ENCODE measurements at regions not wholly inside any gene's neighbourhood (a gene's known extent, or its start where the extent isn't known, plus 50 kb on each side); places are given as distances from the start of the nearest gene placed in this dataset.

DNA sequence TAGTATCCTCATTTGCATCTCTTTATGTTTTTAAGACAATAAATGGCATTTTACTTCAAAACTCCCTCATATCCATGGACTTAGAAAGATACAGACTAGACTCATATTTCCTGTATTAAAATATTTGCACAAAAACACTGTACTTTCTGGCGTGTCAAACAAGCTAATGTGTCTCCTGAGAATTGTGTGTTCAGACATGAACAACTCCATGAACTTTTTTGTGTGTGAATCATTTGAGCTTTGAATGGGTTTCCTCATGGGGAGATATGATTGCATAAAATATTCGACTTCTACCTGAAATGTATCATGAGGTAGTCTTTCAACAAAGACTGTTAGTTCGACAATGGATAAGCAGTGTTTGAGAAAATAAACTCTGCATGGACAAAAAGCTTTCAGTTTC is 58.8 kb downstream of the TMEM30B start:
- DNase-seq = no peak
- no peaks in the 10 kb centered on the region for H3K79me2 ChIP-seq (ENCODE audit: low read depth)
- H4K20me1 ChIP-seq (ENCODE audit: insufficient read depth) = no peaks in the 10 kb centered on the region
- H3F3A ChIP-seq (ENCODE audit: insufficient read depth, low read depth) = no peaks in the 10 kb centered on the region
- no peaks in the 10 kb centered on the region for H3K9me2 ChIP-seq (ENCODE audit: insufficient read depth)
- no TSS peak for BruUV-seq (replicated peaks)
- no peak overlapping the region for H3K4me2 ChIP-seq
- no peaks in the 10 kb centered on the region for H3K9me3 ChIP-seq (ENCODE audit: insufficient read depth, low read depth)
- H3K27me3 ChIP-seq (ENCODE audit: insufficient read depth, low read depth) = 0 out of 2 replicates have a peak, but pooled peaks cover 4% of the 10 kb centered on the region
- H2AFZ ChIP-seq = no peak overlapping the region
- intact Hi-C loops (cut with micrococcal nuclease; ENCODE audit: unreplicated experiment) = no loop called here
- H3K27ac ChIP-seq = no peak overlapping the region
- ChIA-PET CTCF (no interaction called here), POLR2A (ENCODE audit: unreplicated experiment) (no interaction called here)
- no peak overlapping the region for H3K4me3 ChIP-seq
- TF ChIP-seq, protein P1, sequence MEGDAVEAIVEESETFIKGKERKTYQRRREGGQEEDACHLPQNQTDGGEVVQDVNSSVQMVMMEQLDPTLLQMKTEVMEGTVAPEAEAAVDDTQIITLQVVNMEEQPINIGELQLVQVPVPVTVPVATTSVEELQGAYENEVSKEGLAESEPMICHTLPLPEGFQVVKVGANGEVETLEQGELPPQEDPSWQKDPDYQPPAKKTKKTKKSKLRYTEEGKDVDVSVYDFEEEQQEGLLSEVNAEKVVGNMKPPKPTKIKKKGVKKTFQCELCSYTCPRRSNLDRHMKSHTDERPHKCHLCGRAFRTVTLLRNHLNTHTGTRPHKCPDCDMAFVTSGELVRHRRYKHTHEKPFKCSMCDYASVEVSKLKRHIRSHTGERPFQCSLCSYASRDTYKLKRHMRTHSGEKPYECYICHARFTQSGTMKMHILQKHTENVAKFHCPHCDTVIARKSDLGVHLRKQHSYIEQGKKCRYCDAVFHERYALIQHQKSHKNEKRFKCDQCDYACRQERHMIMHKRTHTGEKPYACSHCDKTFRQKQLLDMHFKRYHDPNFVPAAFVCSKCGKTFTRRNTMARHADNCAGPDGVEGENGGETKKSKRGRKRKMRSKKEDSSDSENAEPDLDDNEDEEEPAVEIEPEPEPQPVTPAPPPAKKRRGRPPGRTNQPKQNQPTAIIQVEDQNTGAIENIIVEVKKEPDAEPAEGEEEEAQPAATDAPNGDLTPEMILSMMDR (conservative IDR thresholded peaks at IDR 0.05) = no peak
- TF ChIP-seq EZH2 (IDR thresholded peaks at IDR 0.05; ENCODE audit: low read depth) = no peak
- no peaks in the 10 kb centered on the region for H3K36me3 ChIP-seq (ENCODE audit: low read depth)
- peaks cover 10% of the 10 kb centered on the region for H3K4me1 ChIP-seq (replicated peaks; ENCODE audit: insufficient read depth)

DNA sequence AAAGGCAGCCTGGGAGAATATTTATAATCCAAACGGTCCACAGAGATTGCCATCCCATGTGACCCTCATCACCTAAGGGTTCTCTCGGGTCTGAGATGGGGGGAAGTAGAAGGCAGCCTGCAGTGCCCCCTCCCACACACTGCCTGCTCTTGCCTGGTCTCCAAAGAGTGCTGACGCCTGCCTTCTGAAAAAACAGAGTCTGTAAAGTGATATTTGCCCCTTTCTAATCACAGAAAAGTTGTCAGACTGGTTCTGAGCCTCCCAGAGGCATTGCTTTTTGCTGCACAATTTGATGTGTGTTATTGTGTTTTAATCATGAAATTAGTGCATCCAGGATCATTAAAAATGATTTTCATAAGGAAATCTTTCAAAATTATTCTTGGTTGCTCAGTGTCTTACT is 59.2 kb downstream of the TMEM30B start:
- ChIA-PET CTCF (no interaction called here), POLR2A (ENCODE audit: unreplicated experiment) (no interaction called here)
- Histone ChIP-seq H3K36me3 (ENCODE audit: low read depth) (no peaks in the 10 kb centered on the region), H3K4me3 (no peak overlapping the region), H3K9me2 (ENCODE audit: insufficient read depth) (no peaks in the 10 kb centered on the region), H3K79me2 (ENCODE audit: low read depth) (no peaks in the 10 kb centered on the region), H2AFZ (no peak overlapping the region), H4K20me1 (ENCODE audit: insufficient read depth) (no peaks in the 10 kb centered on the region), H3K4me1 (replicated peaks; ENCODE audit: insufficient read depth) (peaks cover 10% of the 10 kb centered on the region), H3K9me3 (ENCODE audit: insufficient read depth, low read depth) (no peaks in the 10 kb centered on the region), H3F3A (ENCODE audit: insufficient read depth, low read depth) (no peaks in the 10 kb centered on the region), H3K27ac (no peak overlapping the region), H3K27me3 (ENCODE audit: insufficient read depth, low read depth) (0 out of 2 replicates have a peak, but pooled peaks cover 4% of the 10 kb centered on the region), H3K4me2 (peak overlapping the region; percentile 32)
- DNase-seq = peak; percentile 4 to 33
- no TSS peak for BruUV-seq (replicated peaks)
- intact Hi-C loops (cut with micrococcal nuclease; ENCODE audit: unreplicated experiment) = no loop called here
- no peak for TF ChIP-seq EZH2 (IDR thresholded peaks at IDR 0.05; ENCODE audit: low read depth)

DNA sequence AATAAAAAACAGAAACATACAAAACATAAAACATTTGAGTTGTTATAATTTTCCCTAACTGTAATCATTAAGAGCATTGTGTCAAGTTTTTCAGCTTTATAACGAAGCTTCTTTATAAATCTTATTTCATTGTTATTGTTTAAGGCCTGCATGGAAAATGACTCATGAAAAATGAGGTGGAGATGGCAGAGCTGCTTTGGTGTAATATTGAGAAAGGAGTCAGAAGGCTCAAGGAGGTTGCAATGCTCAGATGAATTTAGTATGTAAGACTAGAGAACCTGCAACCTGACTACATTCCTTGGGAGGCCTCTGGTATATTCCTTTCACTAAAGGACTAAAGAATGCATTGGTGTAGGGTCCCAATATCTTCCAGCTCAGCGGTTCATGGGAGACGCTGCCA is 61.5 kb downstream of the TMEM30B start:
- POLR2A ChIA-PET (ENCODE audit: unreplicated experiment) = interaction anchor here (0.6 kb wide), 1 partner anchor 186 kb away, joined by 3 read pairs; no protein-coding TSS in a partner anchor
- Histone ChIP-seq H3K27me3 (ENCODE audit: insufficient read depth, low read depth) (0 out of 2 replicates have a peak, but pooled peaks cover 4% of the 10 kb centered on the region), H4K20me1 (ENCODE audit: insufficient read depth) (no peaks in the 10 kb centered on the region), H2AFZ (no peak overlapping the region), H3K36me3 (ENCODE audit: low read depth) (no peaks in the 10 kb centered on the region), H3K79me2 (ENCODE audit: low read depth) (no peaks in the 10 kb centered on the region), H3K9me3 (ENCODE audit: insufficient read depth, low read depth) (no peaks in the 10 kb centered on the region), H3K27ac (no peak overlapping the region), H3K4me1 (replicated peaks; ENCODE audit: insufficient read depth) (peaks cover 10% of the 10 kb centered on the region), H3K4me3 (no peak overlapping the region), H3F3A (ENCODE audit: insufficient read depth, low read depth) (no peaks in the 10 kb centered on the region), H3K9me2 (ENCODE audit: insufficient read depth) (no peaks in the 10 kb centered on the region), H3K4me2 (no peak overlapping the region)
- no TSS peak for BruUV-seq (replicated peaks)
- no peak for DNase-seq
- intact Hi-C loops (cut with micrococcal nuclease; ENCODE audit: unreplicated experiment) = no loop called here
- CTCF ChIA-PET = no interaction called here
- no peak for TF ChIP-seq EZH2 (IDR thresholded peaks at IDR 0.05; ENCODE audit: low read depth)
- TF ChIP-seq, protein P1 (conservative IDR thresholded peaks at IDR 0.05) = no peak

DNA sequence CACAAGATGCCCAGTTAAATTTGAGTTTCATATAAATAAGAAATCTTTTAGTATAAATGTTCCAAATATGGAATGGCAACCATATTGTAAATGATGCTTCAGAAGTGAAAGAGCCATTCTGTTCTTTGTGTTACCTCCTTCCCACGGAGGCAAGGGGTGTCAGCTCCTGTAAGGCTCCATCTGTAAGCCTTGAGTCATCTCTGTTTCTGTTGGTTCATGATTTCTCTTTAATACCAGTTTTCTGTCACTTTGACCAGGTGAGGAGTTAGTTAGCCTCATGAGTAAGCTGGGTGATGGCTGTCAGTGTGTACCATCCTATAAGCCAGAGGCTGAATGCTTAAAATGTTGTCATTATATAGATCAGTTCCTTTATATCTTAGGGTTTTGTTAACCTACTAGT is 61.9 kb downstream of the TMEM30B start:
- 0 out of 2 replicates have a peak, but pooled peaks cover 4% of the 10 kb centered on the region for H3K27me3 ChIP-seq (ENCODE audit: insufficient read depth, low read depth)
- no peak overlapping the region for H2AFZ ChIP-seq
- intact Hi-C loops (cut with micrococcal nuclease; ENCODE audit: unreplicated experiment) = no loop called here
- no peaks in the 10 kb centered on the region for H3K79me2 ChIP-seq (ENCODE audit: low read depth)
- BruUV-seq (replicated peaks) = no TSS peak
- POLR2A ChIA-PET (ENCODE audit: unreplicated experiment) = no interaction called here
- peaks cover 10% of the 10 kb centered on the region for H3K4me1 ChIP-seq (replicated peaks; ENCODE audit: insufficient read depth)
- no peaks in the 10 kb centered on the region for H3K9me2 ChIP-seq (ENCODE audit: insufficient read depth)
- no peak for DNase-seq
- H3K36me3 ChIP-seq (ENCODE audit: low read depth) = no peaks in the 10 kb centered on the region
- no peak overlapping the region for H3K27ac ChIP-seq
- H4K20me1 ChIP-seq (ENCODE audit: insufficient read depth) = no peaks in the 10 kb centered on the region
- no peaks in the 10 kb centered on the region for H3F3A ChIP-seq (ENCODE audit: insufficient read depth, low read depth)
- no peaks in the 10 kb centered on the region for H3K9me3 ChIP-seq (ENCODE audit: insufficient read depth, low read depth)
- H3K4me3 ChIP-seq = no peak overlapping the region
- H3K4me2 ChIP-seq = no peak overlapping the region
- CTCF ChIA-PET = no interaction called here
- TF ChIP-seq EZH2 (IDR thresholded peaks at IDR 0.05; ENCODE audit: low read depth) = no peak
- TF ChIP-seq, protein P1 (conservative IDR thresholded peaks at IDR 0.05) = no peak
